ENCODE measurements at regions not wholly inside any gene's neighbourhood (a gene's known extent, or its start where the extent isn't known, plus 50 kb on each side); places are given as distances from the start of the nearest gene placed in this dataset.

GRCh38 chr2:51212374-51212773, 180.4 kb upstream of the NRXN1 start:
- H3K4me3 ChIP-seq (ENCODE audit: control insufficient read depth, low read depth, low read length) = no peak overlapping the region
- no peak for TF ChIP-seq CTCF (IDR thresholded peaks at IDR 0.05; ENCODE audit: control insufficient read depth, insufficient read depth, low read depth, low read length, missing control alignments)
- no peak for DNase-seq (ENCODE audit: low read depth)

GRCh38 chr2:51208521-51208920, 176.6 kb upstream of the NRXN1 start:
- no peak overlapping the region for H3K4me3 ChIP-seq (ENCODE audit: control insufficient read depth, low read depth, low read length)
- no peak for DNase-seq (ENCODE audit: low read depth)
- TF ChIP-seq CTCF (IDR thresholded peaks at IDR 0.05; ENCODE audit: control insufficient read depth, insufficient read depth, low read depth, low read length, missing control alignments) = no peak

GRCh38 chr2:51201295-51201694, 169.4 kb upstream of the NRXN1 start:
- no peak overlapping the region for H3K4me3 ChIP-seq (ENCODE audit: control insufficient read depth, low read depth, low read length)
- DNase-seq (ENCODE audit: low read depth) = no peak
- no peak for TF ChIP-seq CTCF (IDR thresholded peaks at IDR 0.05; ENCODE audit: control insufficient read depth, insufficient read depth, low read depth, low read length, missing control alignments)

- no peak for DNase-seq (ENCODE audit: low read depth)
- H3K4me3 ChIP-seq (ENCODE audit: control insufficient read depth, low read depth, low read length) = no peak overlapping the region
- no peak for TF ChIP-seq CTCF (IDR thresholded peaks at IDR 0.05; ENCODE audit: control insufficient read depth, insufficient read depth, low read depth, low read length, missing control alignments)
Observed at GRCh38 chr2:51194656-51195055, 162.7 kb upstream of the NRXN1 start.

- DNase-seq (ENCODE audit: low read depth) = no peak
- no peak overlapping the region for H3K4me3 ChIP-seq (ENCODE audit: control insufficient read depth, low read depth, low read length)
- TF ChIP-seq CTCF (IDR thresholded peaks at IDR 0.05; ENCODE audit: control insufficient read depth, insufficient read depth, low read depth, low read length, missing control alignments) = no peak
Observed at GRCh38 chr2:51170273-51170672, 138.3 kb upstream of the NRXN1 start.

- no peak for DNase-seq (ENCODE audit: low read depth)
- no peak for TF ChIP-seq CTCF (IDR thresholded peaks at IDR 0.05; ENCODE audit: control insufficient read depth, insufficient read depth, low read depth, low read length, missing control alignments)
- H3K4me3 ChIP-seq (ENCODE audit: control insufficient read depth, low read depth, low read length) = no peak overlapping the region
Observed at GRCh38 chr2:51165534-51166260, 133.8 kb upstream of the NRXN1 start.
